IMR-90 (cell line): ENCODE measurements at regions not wholly inside any gene's neighbourhood (a gene's known extent, or its start where the extent isn't known, plus 50 kb on each side); places are given as distances from the start of the nearest gene placed in this dataset.
"Not testable (repeated sequence)": the region's sequence is repeated elsewhere in the genome, so short reads cannot be mapped to it uniquely, and the experiment has no call there.

Experiments
- ATAC-seq: fragments of 200-7000 bp; cut with Tn5 transposase; 2 replicates; pipeline ENCODE4 v1.9.1; 2020; ENCODE audit warnings: low read depth, mild to moderate bottlenecking, moderate library complexity
- BruUV-seq: library from RNA; stranded (reverse); fragments of 400-500 nt; replicated peaks from 2 replicates; lab custom pipeline; 2021; lab: Mats Ljungman, UMichigan
- CTCF ChIA-PET: fragments of 300-600 bp; formaldehyde crosslinking; extraction: SDS; loops from one replicate; lab custom pipeline; 2021; ENCODE audit warnings: antibody characterized with exemption; lab: Yijun Ruan, JAX
- POLR2A ChIA-PET: fragments of 300-600 bp; sonication (Branson Sonifier 250); formaldehyde crosslinking; loops from one replicate; lab custom pipeline; 2022; ENCODE audit warnings: antibody characterized with exemption; ENCODE audit not compliant: unreplicated experiment; lab: Charles Lee
- DNase-seq: peaks from one replicate; pipeline ENCODE4 v3.0.0; 2013
- H2AFZ ChIP-seq: replicated peaks from 2 replicates; pipeline ENCODE3; 2013; ENCODE audit warnings: low read length, mild to moderate bottlenecking; ENCODE audit not compliant: poor library complexity
- H2AK5ac ChIP-seq: 2 replicates; pipeline ENCODE4 v1.6.1; 2013; ENCODE audit warnings: low read depth, low read length, inconsistent platforms
- H2AK9ac ChIP-seq: replicated peaks from 2 replicates; pipeline ENCODE3; 2013; ENCODE audit warnings: mild to moderate bottlenecking, low read depth, low read length, moderate library complexity; ENCODE audit not compliant: poor library complexity
- H2BK120ac ChIP-seq: 2 replicates; pipeline ENCODE4 v1.6.1; 2013; ENCODE audit warnings: low read depth, low read length, inconsistent platforms
- H2BK15ac ChIP-seq: 3 replicates; pipeline ENCODE4 v1.6.1; 2013; ENCODE audit warnings: low read depth, low read length, inconsistent platforms
- H2BK20ac ChIP-seq: 2 replicates; pipeline ENCODE4 v1.6.1; 2013; ENCODE audit warnings: low read depth, mild to moderate bottlenecking, inconsistent platforms, low read length, moderate library complexity
- H2BK5ac ChIP-seq: 2 replicates; pipeline ENCODE4 v1.6.1; 2013; ENCODE audit warnings: mild to moderate bottlenecking, low read depth, low read length, inconsistent platforms; ENCODE audit not compliant: poor library complexity, severe bottlenecking
- H3K14ac ChIP-seq: replicated peaks from 2 replicates; pipeline ENCODE4 v1.6.1; 2013; ENCODE audit warnings: low read depth, low read length, inconsistent platforms
- H3K18ac ChIP-seq: 2 replicates; pipeline ENCODE4 v1.6.1; 2013; ENCODE audit warnings: low read depth, low read length, control low read depth
- H3K23ac ChIP-seq: 2 replicates; pipeline ENCODE4 v1.6.1; 2013; ENCODE audit warnings: low read depth, low read length, inconsistent platforms
- H3K27ac ChIP-seq: 2 replicates; pipeline ENCODE4 v1.5.1; 2013; ENCODE audit warnings: mild to moderate bottlenecking, control low read depth, low read length; ENCODE audit not compliant: insufficient read depth
- H3K27me3 ChIP-seq: 2 replicates; pipeline ENCODE4 v1.6.1; 2013; ENCODE audit warnings: low read length; ENCODE audit not compliant: control insufficient read depth, insufficient read depth
- H3K36me3 ChIP-seq: 2 replicates; pipeline ENCODE4 v1.6.1; 2013; ENCODE audit warnings: low read length, mixed read lengths; ENCODE audit not compliant: control insufficient read depth, insufficient read depth
- H3K4ac ChIP-seq: 2 replicates; pipeline ENCODE4 v1.6.1; 2013; ENCODE audit warnings: low read depth, low read length, inconsistent platforms
- H3K4me1 ChIP-seq: 2 replicates; pipeline ENCODE4 v1.6.1; 2013; ENCODE audit warnings: low read length, mixed read lengths; ENCODE audit not compliant: control insufficient read depth, insufficient read depth
- H3K4me2 ChIP-seq: 2 replicates; pipeline ENCODE4 v1.6.1; 2013; ENCODE audit warnings: low read depth, mild to moderate bottlenecking, control low read depth, low read length, moderate library complexity
- H3K4me3 ChIP-seq: 2 replicates; pipeline ENCODE4 v1.5.1; 2013; ENCODE audit warnings: low read depth, mild to moderate bottlenecking, control low read depth, low read length, moderate library complexity; ENCODE audit not compliant: insufficient read depth
- H3K56ac ChIP-seq: 2 replicates; pipeline ENCODE4 v1.6.1; 2013; ENCODE audit warnings: low read length, inconsistent platforms; ENCODE audit not compliant: insufficient read depth; ENCODE audit errors: extremely low read depth
- H3K79me1 ChIP-seq, 2 experiments: 2 replicates each; pipeline ENCODE4 v1.6.1; 2013; ENCODE audit warnings: low read length in 2 of 2, inconsistent platforms in 1 of 2, low read depth in 1 of 2
- H3K9ac ChIP-seq: 2 replicates; pipeline ENCODE4 v1.6.1; 2013; ENCODE audit warnings: low read depth, low read length, control low read depth
- H3K9me1 ChIP-seq: 2 replicates; pipeline ENCODE4 v1.6.1; 2013; ENCODE audit warnings: low read length, inconsistent platforms; ENCODE audit not compliant: insufficient read depth
- H3K9me3 ChIP-seq: 2 replicates; pipeline ENCODE4 v1.6.1; 2013; ENCODE audit warnings: low read length; ENCODE audit not compliant: control insufficient read depth, insufficient read depth
- H4K20me1 ChIP-seq: 2 replicates; pipeline ENCODE4 v1.6.1; 2013; ENCODE audit warnings: low read length, inconsistent platforms; ENCODE audit not compliant: insufficient read depth
- H4K5ac ChIP-seq: 2 replicates; pipeline ENCODE4 v1.6.1; 2013; ENCODE audit warnings: mild to moderate bottlenecking, low read depth, low read length, control low read depth
- H4K8ac ChIP-seq, 2 experiments: 2 replicates each; pipeline ENCODE4 v1.6.1; 2013; ENCODE audit warnings: low read depth in 2 of 2, low read length in 2 of 2, control low read depth in 1 of 2, inconsistent platforms in 1 of 2
- H4K91ac ChIP-seq: 2 replicates; pipeline ENCODE4 v1.6.1; 2013; ENCODE audit warnings: low read depth, low read length, inconsistent platforms; ENCODE audit not compliant: insufficient read depth
- FOS ChIP-seq: fragments of 150-350 bp; IDR thresholded peaks from 2 replicates; pipeline ENCODE4 v1.6.1; 2016; ENCODE audit warnings: low read depth, low read length
- SMC3 ChIP-seq: fragments of 150-350 bp; IDR thresholded peaks from 2 replicates; pipeline ENCODE4 v1.6.1; 2016; ENCODE audit warnings: low read depth, mild to moderate bottlenecking, antibody characterized with exemption, low read length, moderate library complexity
- WGBS, 2 experiments: methylation state at CpG; one replicate each; pipeline versions ENCODE4 v1.1.5 to v1.1.7; 2013; ENCODE audit warnings: missing lambda C conversion rate in 2 of 2; ENCODE audit not compliant: insufficient read length in 1 of 2; ENCODE audit errors: extremely low coverage in 2 of 2; 5-methylcytosine and 5-hydroxymethylcytosine counted together
- dilution Hi-C: fragments of 300-500 bp; cut with HindIII; formaldehyde crosslinking; loops from one replicate; pipeline ENCODE4 v1.14.3; 2018; ENCODE audit warnings: low sequenced_read_pairs; ENCODE audit not compliant: unreplicated experiment
- in situ Hi-C: fragments of 300-500 bp; cut with MboI; formaldehyde crosslinking; loops from 3 replicates; pipeline ENCODE4 v1.14.3; 2019; ENCODE audit warnings: low sequenced_read_pairs, inconsistent platforms, mixed read lengths
- intact Hi-C: fragments of 100-400 bp; cut with micrococcal nuclease; formaldehyde crosslinking; loops from 2 replicates; pipeline ENCODE4 v1.10.0; 2022

GRCh38 chr7:124246262-124246863, 213.5 kb upstream of the TMEM229A start:
- intact Hi-C loops, result no loop called here
- Histone ChIP-seq H3K9me1 (peaks cover 3% of the 10 kb centered on the region; the same call in 1 of the 2 replicates), H2AK9ac (peak overlapping the region; percentile 59), H3K79me1 (no peaks in the 10 kb centered on the region), H3K9ac (no peak overlapping the region; the same call in 1 of the 2 replicates), H2BK20ac (peak overlapping the region; percentile 98), H2AFZ (no peak overlapping the region), H3K23ac (peak overlapping the region; percentile 96; the same call in 1 of the 2 replicates), H3K4me3 (no peak overlapping the region), H2BK15ac (peak overlapping the region; percentile 95; the same call in 2 of the 3 replicates), H2BK120ac (peak overlapping the region; percentile 99), H4K5ac (peak overlapping the region; percentile 100), H3K27me3 (no peaks in the 10 kb centered on the region), H2AK5ac (peak overlapping the region; percentile 98; the same call in 1 of the 2 replicates), H4K8ac (peak overlapping the region; percentile 93 to 100), H3K56ac (peak overlapping the region; percentile 83), H3K4me1 (peaks cover 9% of the 10 kb centered on the region; the same call in 1 of the 2 replicates), H3K18ac (peak overlapping the region; percentile 100), H3K14ac (peak overlapping the region; percentile 96), H4K20me1 (no peaks in the 10 kb centered on the region), H3K4ac (peak overlapping the region; percentile 98), H4K91ac (peak overlapping the region; percentile 99), H3K27ac (peak overlapping the region; percentile 98; the same call in 1 of the 2 replicates), H2BK5ac (peak overlapping the region; percentile 99), H3K36me3 (no peaks in the 10 kb centered on the region), H3K9me3 (peaks cover 2% of the 10 kb centered on the region; the same call in 1 of the 2 replicates), H3K4me2 (no peak overlapping the region; the same call in 1 of the 2 replicates)
- ChIA-PET POLR2A (no interaction called here), CTCF (no interaction called here)
- in situ Hi-C loops, result no loop called here
- BruUV-seq, result no TSS peak
- TF ChIP-seq FOS, result 0 out of 2 replicates have a peak, but pooled peaks have one; percentile 15
- TF ChIP-seq SMC3, result no peak
- dilution Hi-C loops, result no loop called here
- DNase-seq, result peak; percentile 38
- ATAC-seq, result peak; percentile 51
- no CpG with 5 or more reads among the region's 2 CpGs for WGBS, 2 experiments

GRCh38 chr7:124244469-124244868, 211.6 kb upstream of the TMEM229A start:
- H3K4me2 ChIP-seq, H3K9me1 ChIP-seq, intact Hi-C loops, H3K56ac ChIP-seq, H3K79me1 ChIP-seq, H3K23ac ChIP-seq, CTCF ChIA-PET, H2AK5ac ChIP-seq, H3K9ac ChIP-seq, DNase-seq, H3K4me1 ChIP-seq, H2AFZ ChIP-seq, H4K91ac ChIP-seq, H3K4me3 ChIP-seq, H4K20me1 ChIP-seq, H2AK9ac ChIP-seq, POLR2A ChIA-PET, H3K9me3 ChIP-seq, ATAC-seq, BruUV-seq, H3K27ac ChIP-seq, H2BK15ac ChIP-seq, in situ Hi-C loops, H3K36me3 ChIP-seq, H3K14ac ChIP-seq, dilution Hi-C loops, H3K27me3 ChIP-seq: not testable (repeated sequence)
- peak overlapping the region; percentile 81 for H2BK20ac ChIP-seq
- peak overlapping the region; percentile 59; the same call in 1 of the 2 replicates for H3K18ac ChIP-seq
- peak overlapping the region; percentile 36 for H3K4ac ChIP-seq
- 0 out of 2 replicates have a peak overlapping the region, but pooled peaks have one; percentile 42 for H4K5ac ChIP-seq
- peak overlapping the region; percentile 50 for H2BK5ac ChIP-seq
- H2BK120ac ChIP-seq, result peak overlapping the region; percentile 85
- peak overlapping the region in 1 of 2 experiments; percentile 33; a peak in 1 of 4 replicates for H4K8ac ChIP-seq
